Activated T-helper 17 cell treated with anti-CD3 and anti-CD28 coated beads, Interleukin-2, amount 50 U/mL, for 72 hours (primary cell): ENCODE measurements at regions not wholly inside any gene's neighbourhood (a gene's known extent, or its start where the extent isn't known, plus 50 kb on each side); places are given as distances from the start of the nearest gene placed in this dataset.
A peak's percentile ranks its signal among the peaks of the same experiment; 100 is the strongest.
"Not testable (repeated sequence)": the region's sequence is repeated elsewhere in the genome, so short reads cannot be mapped to it uniquely, and the experiment has no call there.

ENCODE experiments used
- ATAC-seq: fragments of 150-1000 bp; cut with Tn5 transposase; replicated peaks from 2 replicates; pipeline ENCODE4 v1.10.0; 2021; ENCODE audit warnings: mild to moderate bottlenecking, moderate library complexity
- H3K27ac Mint-ChIP-seq: one replicate; pipeline ENCODE4 v1.8.0; 2022; ENCODE audit warnings: mixed read lengths
- H3K27me3 Mint-ChIP-seq: one replicate; pipeline ENCODE4 v1.8.0; 2022; ENCODE audit warnings: mixed read lengths
- H3K36me3 Mint-ChIP-seq: one replicate; pipeline ENCODE4 v1.8.0; 2022; ENCODE audit warnings: low read depth, mild to moderate bottlenecking, mixed read lengths
- H3K4me1 Mint-ChIP-seq: one replicate; pipeline ENCODE4 v1.8.0; 2022; ENCODE audit warnings: mixed read lengths
- H3K4me3 Mint-ChIP-seq: one replicate; pipeline ENCODE4 v1.8.0; 2022; ENCODE audit warnings: mild to moderate bottlenecking, mixed read lengths
- H3K9me3 Mint-ChIP-seq: one replicate; pipeline ENCODE4 v1.8.0; 2022; ENCODE audit warnings: mixed read lengths

DNA sequence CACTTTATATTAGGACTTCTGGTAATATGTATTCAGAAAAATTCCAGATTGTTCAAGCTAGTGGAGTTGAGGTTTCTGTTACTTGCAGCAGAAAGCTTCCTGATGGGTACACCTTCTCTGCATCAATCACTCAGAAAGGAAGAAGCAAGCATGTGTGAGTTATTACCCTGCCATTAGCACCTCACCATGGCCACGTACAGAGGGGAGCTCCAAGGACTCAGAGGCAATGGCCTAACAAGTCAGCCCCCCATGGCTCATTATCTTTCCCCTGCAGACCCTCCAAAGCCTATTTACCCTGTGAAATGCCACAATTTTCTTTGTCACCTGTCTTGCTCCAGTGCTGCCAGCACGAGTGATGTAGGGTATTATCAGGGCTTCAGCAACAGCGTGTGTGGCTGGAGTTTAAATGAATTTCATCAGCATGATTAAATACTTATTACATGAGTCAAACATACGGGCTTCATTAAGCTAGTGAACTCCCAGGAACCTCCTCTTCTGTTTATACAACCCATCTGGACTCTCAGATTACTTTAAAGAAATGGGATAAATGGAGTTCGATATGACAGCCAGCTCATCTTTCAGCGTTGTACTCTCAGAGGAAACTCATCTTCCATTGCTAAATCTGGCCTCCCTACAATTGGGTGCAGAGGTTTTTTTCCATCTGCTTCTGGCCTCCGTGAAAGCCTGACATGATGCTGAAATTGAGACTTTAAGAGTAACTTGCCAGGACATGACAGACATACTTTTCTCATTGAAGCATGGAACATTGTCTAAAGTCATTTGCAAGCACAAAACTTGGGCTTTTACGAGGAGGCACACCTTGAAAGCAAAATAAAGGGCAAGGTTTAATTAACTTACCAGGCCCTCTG, 135.9 kb downstream of the TMEM30B start:
- no peak for ATAC-seq
- H3K4me1 Mint-ChIP-seq, result no peaks in the 10 kb centered on the region
- peaks cover 4% of the 10 kb centered on the region for H3K27me3 Mint-ChIP-seq
- H3K36me3 Mint-ChIP-seq, result no peaks in the 10 kb centered on the region
- peaks cover 9% of the 10 kb centered on the region for H3K9me3 Mint-ChIP-seq
- H3K27ac Mint-ChIP-seq, result no peak overlapping the region
- no peak overlapping the region for H3K4me3 Mint-ChIP-seq

DNA sequence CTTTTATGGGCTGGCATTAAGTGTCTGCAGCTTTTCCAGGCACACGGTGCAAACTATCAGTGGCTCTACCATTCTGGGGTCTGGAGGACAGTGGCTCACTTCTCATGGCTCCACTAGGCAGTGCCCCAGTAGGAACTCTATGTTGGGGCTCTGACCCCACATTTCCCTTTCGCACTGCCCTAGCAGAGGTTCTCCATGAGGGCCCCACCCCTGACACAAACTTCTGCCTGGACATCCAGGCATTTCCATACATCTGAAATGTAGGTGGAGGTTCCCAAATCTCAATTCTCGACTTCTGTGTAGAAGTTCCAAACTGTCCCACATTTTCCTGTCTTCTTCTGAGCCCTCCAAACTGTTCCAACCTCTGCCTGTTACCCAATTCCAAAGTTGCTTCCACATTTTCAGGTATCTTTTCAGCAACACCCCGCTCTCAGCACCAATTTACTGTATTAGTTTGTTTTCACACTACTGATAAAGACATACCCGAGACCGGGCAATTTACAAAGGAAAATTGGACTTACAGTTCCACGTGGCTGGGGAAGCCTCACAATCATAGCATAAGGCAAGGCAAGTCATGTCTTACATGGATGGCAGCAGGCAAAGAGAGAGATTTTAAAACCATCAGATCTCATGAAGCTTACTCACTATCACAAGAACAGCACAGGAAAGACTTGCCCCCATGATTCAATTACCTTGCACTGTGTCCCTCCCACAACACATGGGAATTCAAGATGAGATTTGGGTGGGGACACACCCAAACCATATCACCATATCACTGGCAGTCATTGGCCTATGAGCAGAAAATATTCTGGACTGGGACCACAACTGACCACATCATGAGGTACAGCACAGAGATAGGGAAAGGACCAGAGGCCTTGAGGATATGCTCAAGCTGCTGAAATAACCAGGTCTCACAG, 136.8 kb downstream of the TMEM30B start:
- ATAC-seq, result not testable (repeated sequence)

GRCh38 chr14:61140872-61141271, 140.3 kb downstream of the TMEM30B start:
- peaks cover 9% of the 10 kb centered on the region for H3K9me3 Mint-ChIP-seq
- ATAC-seq, result peak; percentile 31
- no peak overlapping the region for H3K4me3 Mint-ChIP-seq
- no peaks in the 10 kb centered on the region for H3K36me3 Mint-ChIP-seq
- no peaks in the 10 kb centered on the region for H3K4me1 Mint-ChIP-seq
- H3K27ac Mint-ChIP-seq, result no peak overlapping the region
- peaks cover 14% of the 10 kb centered on the region for H3K27me3 Mint-ChIP-seq

More for the DNA sequence above, 136.8 kb downstream of the TMEM30B start:
- not testable (repeated sequence) for H3K27me3 Mint-ChIP-seq, H3K4me3 Mint-ChIP-seq, H3K9me3 Mint-ChIP-seq, H3K27ac Mint-ChIP-seq, H3K36me3 Mint-ChIP-seq, H3K4me1 Mint-ChIP-seq

GRCh38 chr14:61140271-61140670, 140.9 kb downstream of the TMEM30B start:
- no peak overlapping the region for H3K27ac Mint-ChIP-seq
- H3K4me1 Mint-ChIP-seq, result no peaks in the 10 kb centered on the region
- H3K27me3 Mint-ChIP-seq, result peaks cover 20% of the 10 kb centered on the region
- H3K36me3 Mint-ChIP-seq, result no peaks in the 10 kb centered on the region
- H3K9me3 Mint-ChIP-seq, result peaks cover 9% of the 10 kb centered on the region
- H3K4me3 Mint-ChIP-seq, result no peak overlapping the region
- ATAC-seq, result no peak

DNA sequence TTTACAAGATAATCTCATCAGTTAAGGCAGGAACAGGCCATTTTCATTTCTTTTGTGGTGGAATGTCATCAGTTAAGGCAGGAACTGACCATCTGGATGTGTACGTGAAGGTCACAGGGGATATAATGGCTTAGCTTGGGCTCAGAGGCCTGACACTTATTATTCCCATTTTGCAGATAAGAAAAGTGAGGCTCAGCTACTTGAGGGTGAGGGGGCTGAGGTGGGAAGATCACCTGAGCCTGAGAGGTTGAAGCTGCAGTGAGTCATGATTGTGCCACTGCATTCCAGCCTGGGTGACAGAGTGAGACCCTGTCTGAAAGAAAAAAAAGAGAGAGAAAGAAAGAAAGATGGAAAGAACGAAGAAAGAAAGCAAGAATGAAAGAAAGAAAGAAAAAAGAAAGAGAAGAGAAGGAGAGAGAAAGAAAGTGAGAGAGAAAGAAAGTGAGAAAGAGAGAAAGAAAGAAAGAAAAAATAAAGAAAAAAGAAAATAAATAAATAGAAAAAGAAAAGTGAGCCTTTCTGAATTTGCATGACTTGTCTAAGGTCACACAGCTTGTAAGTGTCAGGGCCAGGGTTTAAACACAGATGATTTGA, 142.0 kb downstream of the TMEM30B start:
- H3K36me3 Mint-ChIP-seq, result no peaks in the 10 kb centered on the region

GRCh38 chr14:61132894-61133293, 148.2 kb downstream of the TMEM30B start:
- Mint-ChIP-seq H3K4me3 (no peak overlapping the region), H3K9me3 (no peaks in the 10 kb centered on the region), H3K27me3 (peaks cover 38% of the 10 kb centered on the region), H3K4me1 (no peaks in the 10 kb centered on the region), H3K27ac (peak overlapping the region; percentile 3), H3K36me3 (no peaks in the 10 kb centered on the region)
- peak; percentile 42 for ATAC-seq

More for the DNA sequence above, 142.0 kb downstream of the TMEM30B start:
- H3K27ac Mint-ChIP-seq, result no peak overlapping the region
- H3K4me1 Mint-ChIP-seq, result no peaks in the 10 kb centered on the region
- ATAC-seq, result no peak
- H3K9me3 Mint-ChIP-seq, result peaks cover 5% of the 10 kb centered on the region
- no peak overlapping the region for H3K4me3 Mint-ChIP-seq
- H3K27me3 Mint-ChIP-seq, result peaks cover 26% of the 10 kb centered on the region

GRCh38 chr14:61132336-61132735, 148.8 kb downstream of the TMEM30B start:
- ATAC-seq, result no peak
- H3K4me3 Mint-ChIP-seq, result no peak overlapping the region
- H3K27ac Mint-ChIP-seq, result no peak overlapping the region
- H3K27me3 Mint-ChIP-seq, result peaks cover 32% of the 10 kb centered on the region
- H3K36me3 Mint-ChIP-seq, result no peaks in the 10 kb centered on the region
- no peaks in the 10 kb centered on the region for H3K4me1 Mint-ChIP-seq
- H3K9me3 Mint-ChIP-seq, result no peaks in the 10 kb centered on the region

DNA sequence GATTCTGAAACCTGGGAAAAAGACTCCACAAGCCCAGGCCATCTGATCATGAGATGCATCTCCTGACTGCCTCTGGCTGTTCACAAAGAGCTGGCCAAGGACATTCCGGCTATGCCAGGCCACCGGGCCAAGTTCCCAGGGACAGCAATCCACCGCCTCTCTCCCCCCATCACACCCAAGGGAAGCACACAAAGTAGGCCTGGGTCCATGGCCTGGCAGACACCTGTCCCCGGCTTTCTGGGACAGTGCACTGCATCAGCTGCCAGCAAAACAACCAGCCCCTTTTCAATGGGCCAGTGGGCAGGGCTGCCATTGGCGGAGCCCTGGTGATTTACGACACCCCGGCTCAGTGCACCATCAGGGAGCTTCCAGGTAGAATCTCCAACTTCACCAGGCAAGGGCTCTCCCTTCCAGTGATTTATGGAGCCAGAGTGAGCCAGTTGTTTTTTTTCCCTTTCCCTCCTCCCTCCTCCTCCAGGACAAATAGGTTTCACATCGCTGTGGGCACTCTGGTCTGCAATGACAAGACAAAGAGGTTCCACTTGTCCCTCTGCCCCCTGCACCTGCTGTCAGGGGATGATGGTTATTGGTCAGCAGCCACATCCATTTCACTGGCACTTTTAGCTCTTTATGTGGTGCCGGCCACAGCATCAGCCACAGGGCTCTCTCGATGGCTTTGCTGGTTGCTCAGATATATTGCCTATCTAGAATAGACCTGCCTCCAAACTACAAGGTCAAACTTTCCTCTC, 149.6 kb downstream of the SLC38A6 start:
- no peaks in the 10 kb centered on the region for H3K9me3 Mint-ChIP-seq
- H3K27ac Mint-ChIP-seq, result no peak overlapping the region
- no peak for ATAC-seq
- peaks cover 27% of the 10 kb centered on the region for H3K27me3 Mint-ChIP-seq
- no peaks in the 10 kb centered on the region for H3K4me1 Mint-ChIP-seq
- H3K4me3 Mint-ChIP-seq, result no peak overlapping the region
- H3K36me3 Mint-ChIP-seq, result no peaks in the 10 kb centered on the region

DNA sequence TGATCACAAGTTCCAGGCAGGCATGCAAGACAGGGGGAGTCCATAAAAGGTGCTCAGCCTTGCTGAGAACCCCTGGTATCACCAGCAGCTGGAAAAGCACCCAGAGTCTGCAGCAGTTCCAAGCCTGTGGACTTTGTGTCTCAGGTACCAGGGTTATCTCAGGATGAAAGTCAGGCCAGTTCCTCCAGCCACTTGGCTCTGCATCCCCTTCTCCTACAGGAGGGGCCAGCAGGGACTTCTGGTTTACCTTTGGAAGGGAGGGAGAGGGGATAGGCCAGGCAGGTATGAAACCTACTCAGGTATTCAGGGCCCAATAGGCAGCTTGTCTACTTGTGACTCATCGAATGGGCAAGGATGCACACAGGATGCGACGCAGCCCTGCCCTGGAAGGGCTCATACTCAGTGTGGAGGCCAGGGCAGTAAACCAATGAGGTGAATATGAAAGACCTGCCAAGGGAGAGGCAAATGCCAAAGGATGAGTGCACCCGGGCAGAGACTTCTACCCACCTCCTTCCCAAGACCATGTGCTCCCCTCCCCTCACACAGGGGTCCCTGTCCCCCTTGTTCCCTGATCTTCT, 148.2 kb downstream of the SLC38A6 start:
- Mint-ChIP-seq H3K9me3 (no peaks in the 10 kb centered on the region), H3K27ac (no peak overlapping the region), H3K4me3 (no peak overlapping the region), H3K4me1 (no peaks in the 10 kb centered on the region), H3K36me3 (no peaks in the 10 kb centered on the region), H3K27me3 (peaks cover 17% of the 10 kb centered on the region)
- no peak for ATAC-seq

- H3K36me3 Mint-ChIP-seq, result no peaks in the 10 kb centered on the region
- H3K9me3 Mint-ChIP-seq, result no peaks in the 10 kb centered on the region
- H3K4me1 Mint-ChIP-seq, result no peaks in the 10 kb centered on the region
- no peak overlapping the region for H3K4me3 Mint-ChIP-seq
- H3K27ac Mint-ChIP-seq, result peak overlapping the region; percentile 65
- H3K27me3 Mint-ChIP-seq, result peaks cover 17% of the 10 kb centered on the region
- no peak for ATAC-seq
Observed at GRCh38 chr14:61128382-61129167, 147.5 kb downstream of the SLC38A6 start.

- no peak for ATAC-seq
- no peaks in the 10 kb centered on the region for H3K36me3 Mint-ChIP-seq
- H3K4me1 Mint-ChIP-seq, result no peaks in the 10 kb centered on the region
- peaks cover 13% of the 10 kb centered on the region for H3K27me3 Mint-ChIP-seq
- no peak overlapping the region for H3K4me3 Mint-ChIP-seq
- no peaks in the 10 kb centered on the region for H3K9me3 Mint-ChIP-seq
- no peak overlapping the region for H3K27ac Mint-ChIP-seq
Observed at GRCh38 chr14:61126603-61127498, 145.8 kb downstream of the SLC38A6 start.

- ATAC-seq, result no peak
- Mint-ChIP-seq H3K27ac (no peak overlapping the region), H3K4me3 (no peak overlapping the region)
Observed at GRCh38 chr14:61125867-61126572, 145.0 kb downstream of the SLC38A6 start.

More at GRCh38 chr14:61125867-61126572, 145.0 kb downstream of the SLC38A6 start:
- Mint-ChIP-seq H3K4me1 (no peaks in the 10 kb centered on the region), H3K9me3 (no peaks in the 10 kb centered on the region), H3K36me3 (no peaks in the 10 kb centered on the region), H3K27me3 (peaks cover 13% of the 10 kb centered on the region)
